Islet of Langerhans (tissue), 1 donor: ENCODE measurements at regions not wholly inside any gene's neighbourhood (a gene's known extent, or its start where the extent isn't known, plus 50 kb on each side); places are given as distances from the start of the nearest gene placed in this dataset.
"Not testable (repeated sequence)": the region's sequence is repeated elsewhere in the genome, so short reads cannot be mapped to it uniquely, and the experiment has no call there.

Experiments used
- FAIRE-seq: peaks from one replicate; lab custom pipeline; 2011; peaks lifted over from hg19 to GRCh38; lab: Jason Lieb, UNC

- FAIRE-seq = no peak
These were observed 226.3 kb upstream of the USP24 start for GRCh38 chr1:55441489-55441888.

- no peak for FAIRE-seq
These were observed 222.5 kb upstream of the USP24 start for GRCh38 chr1:55437692-55438091.

DNA sequence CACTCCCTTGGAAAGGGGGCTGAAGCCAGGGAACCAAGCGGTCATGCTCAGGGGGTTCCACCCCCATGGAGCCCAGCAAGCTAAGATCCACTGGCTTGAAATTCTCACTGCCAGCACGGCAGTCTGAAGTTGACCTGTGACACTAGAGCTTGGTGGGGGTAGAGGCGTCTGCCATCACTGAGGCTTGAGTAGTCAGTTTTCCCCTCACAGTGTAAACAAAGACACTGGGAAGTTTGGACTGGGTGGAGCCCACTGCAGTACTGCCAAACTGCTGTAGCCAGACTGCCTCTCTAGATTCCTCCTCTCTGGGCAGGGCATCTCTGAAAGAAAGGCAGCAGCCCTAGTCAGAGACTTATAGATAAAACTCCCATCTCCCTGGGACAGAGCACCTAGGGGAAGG, 215.6 kb upstream of the USP24 start:
- FAIRE-seq = not testable (repeated sequence)

GRCh38 chr1:55430206-55430605, 215.0 kb upstream of the USP24 start:
- not testable (repeated sequence) for FAIRE-seq

DNA sequence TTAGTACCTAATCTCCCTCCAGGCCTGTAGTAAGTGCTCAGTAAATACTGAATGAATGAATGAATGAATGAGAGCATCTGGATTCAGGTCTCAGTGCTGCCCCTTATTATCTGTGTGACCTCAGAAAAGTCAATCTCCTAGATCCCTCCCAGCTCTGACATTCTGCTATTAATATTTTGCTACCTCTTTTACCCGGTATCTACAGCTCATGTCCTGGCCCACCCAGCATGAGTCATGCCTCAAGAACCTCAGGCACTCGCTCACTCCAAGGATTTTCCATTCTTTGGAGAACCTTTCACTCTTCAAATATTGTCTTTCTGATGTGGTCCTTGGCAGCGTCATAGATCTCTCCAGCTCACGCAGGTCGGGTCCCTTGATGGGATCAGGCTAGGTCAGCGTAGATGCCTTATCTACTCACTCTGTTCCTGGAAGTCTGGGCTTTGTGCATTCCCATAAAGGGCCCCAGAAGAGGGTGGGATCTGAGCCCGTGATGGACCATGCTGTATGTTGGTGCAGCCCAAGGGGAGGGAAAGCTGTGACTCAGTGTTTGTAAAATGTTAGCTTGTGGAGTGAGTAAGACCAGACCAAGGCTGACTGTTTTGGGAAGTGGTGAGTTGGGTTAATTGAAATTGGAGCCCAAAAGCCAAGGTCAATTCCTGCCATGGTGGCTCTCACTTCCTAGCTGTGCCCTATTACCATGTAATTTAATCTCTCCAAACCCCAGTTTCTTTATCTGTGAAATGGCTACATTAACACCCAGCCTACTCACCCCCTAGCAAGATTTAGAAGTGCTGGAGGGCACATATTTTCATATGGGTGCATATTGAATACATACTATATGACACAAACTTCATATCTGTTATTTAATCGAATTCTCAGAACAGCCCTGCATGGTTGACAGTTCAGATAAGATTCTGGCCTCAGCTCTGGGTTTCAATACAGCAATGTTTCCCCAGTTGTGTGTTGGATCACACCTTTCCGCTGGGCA, 214.1 kb upstream of the USP24 start:
- FAIRE-seq = no peak

DNA sequence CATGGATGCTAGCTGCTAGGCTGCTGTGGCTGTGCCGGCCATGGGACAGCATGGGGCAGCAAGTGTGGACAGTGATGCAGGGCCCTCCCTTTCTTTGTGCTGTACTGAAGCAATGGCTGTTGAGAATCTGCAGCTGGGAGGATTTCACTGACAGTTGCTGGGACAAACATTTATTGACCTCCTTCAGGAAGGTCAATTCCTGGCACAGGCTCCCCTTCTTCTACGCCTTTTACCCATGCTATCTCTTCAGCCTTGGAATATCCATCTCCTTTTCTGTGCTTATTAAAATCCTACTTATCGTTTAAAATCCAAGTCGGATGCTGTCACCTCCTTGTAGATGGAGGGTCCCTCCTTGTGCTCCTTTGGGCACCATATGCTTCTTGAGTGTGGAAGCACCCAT, 213.1 kb upstream of the USP24 start:
- FAIRE-seq = no peak

- FAIRE-seq = no peak
These were observed 212.4 kb upstream of the USP24 start for GRCh38 chr1:55427606-55428005.

DNA sequence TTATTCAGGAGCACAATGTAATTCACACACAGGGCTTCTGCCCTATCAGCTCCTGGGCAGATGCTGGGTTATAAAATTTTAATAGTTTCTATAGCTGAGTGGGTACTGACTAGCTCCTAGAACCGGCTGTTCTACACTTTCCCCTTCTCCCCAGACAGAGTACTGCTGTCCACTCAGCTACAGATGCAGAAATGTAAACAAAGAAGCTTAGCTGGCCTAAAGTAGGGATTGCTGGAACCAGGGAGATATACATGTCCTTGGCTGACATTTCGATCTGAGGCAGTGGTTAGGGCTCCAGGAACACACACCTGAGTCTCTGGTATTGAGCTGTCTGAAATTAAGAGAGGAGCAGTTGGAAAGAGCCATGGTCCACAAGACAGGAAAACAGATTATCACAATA, 211.5 kb upstream of the USP24 start:
- FAIRE-seq = no peak

GRCh38 chr1:55426156-55426555, 211.0 kb upstream of the USP24 start:
- FAIRE-seq = no peak

DNA sequence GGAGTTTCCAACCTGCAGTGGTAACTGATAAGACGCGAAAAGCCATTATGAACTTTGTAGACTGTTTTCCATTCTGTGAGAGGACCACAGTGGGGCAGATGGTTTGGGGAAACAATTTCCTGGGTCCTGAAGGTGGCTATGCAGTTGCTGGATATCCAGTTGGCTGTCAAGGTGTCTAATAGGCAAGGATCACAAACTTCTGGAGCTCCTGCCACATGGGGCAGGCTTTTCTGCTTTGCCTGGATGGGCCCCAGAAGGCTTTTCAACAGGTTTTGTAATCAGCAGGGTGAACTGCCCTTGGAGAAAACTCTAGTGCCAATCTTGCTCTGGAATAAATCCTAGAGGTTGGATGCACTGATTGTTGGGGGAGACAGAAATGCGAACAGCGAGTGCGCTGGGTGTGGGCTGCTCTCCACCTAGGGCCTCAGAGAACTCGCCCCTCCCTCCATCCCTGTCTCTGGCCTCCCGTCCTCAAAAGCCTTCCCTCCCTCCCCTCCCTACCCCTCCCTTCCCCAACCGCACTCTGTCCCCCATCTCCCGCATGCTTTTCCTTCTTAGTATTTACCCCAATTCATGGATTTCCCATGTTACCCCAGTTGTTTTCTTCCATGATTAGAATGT, 210.3 kb upstream of the USP24 start:
- no peak for FAIRE-seq

DNA sequence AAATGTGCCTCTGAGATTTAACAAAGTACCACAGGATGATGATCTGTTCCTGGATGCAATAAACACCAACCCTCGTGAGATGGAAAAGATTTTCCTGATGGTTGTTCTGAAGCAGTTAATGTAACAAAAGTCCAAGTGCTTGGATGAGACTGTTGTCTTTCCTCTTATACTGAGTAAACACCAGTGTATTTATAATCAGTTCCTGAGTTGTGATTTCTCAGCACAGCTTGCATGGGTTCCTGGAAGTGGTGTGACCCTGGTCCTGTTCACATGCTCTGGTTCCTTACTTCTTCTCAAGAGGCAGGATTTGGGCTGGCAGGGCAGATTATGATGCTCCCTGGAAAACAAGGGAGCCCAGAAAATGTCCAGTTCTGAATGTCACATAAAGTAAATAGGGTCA, 208.2 kb upstream of the USP24 start:
- no peak for FAIRE-seq

GRCh38 chr1:55420929-55421716, 206.0 kb upstream of the USP24 start:
- FAIRE-seq = no peak

GRCh38 chr1:55420026-55420425, 204.9 kb upstream of the USP24 start:
- no peak for FAIRE-seq

DNA sequence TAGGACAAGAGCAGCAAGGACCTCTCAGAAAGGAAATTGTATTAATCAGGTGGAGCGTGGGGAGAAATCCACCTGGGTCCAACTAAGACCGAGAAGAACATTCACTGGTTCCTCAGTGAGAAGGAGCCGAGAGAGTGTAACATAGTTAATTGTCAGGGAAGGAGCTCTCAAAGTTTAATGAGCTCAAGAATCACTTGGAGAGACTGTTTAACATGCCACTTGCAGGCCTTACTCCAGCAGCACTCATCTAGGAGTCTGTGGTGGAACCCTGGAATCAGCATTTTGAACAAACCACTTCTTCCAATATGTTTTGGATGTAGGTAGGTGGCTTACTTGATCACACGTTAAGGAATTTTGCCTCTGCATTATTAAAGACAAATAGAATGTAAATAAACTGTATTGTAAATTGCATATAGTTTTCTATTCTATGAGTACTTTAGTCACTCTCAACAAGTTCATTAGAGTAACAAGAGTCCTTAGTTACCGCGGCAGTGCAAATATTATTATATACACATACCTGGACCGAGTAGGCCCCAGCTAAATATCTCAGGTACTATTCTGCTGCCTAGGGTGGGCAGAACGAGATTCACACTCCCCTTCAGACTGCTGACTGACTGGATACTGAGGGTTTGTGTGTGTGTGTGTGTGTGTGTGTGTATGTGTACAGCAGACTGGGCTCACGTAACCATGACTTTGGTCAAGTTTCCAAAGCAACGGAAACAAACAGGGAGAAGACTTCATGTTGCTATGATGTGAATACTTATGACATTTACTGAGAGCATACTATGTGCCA, 203.2 kb upstream of the USP24 start:
- no peak for FAIRE-seq

DNA sequence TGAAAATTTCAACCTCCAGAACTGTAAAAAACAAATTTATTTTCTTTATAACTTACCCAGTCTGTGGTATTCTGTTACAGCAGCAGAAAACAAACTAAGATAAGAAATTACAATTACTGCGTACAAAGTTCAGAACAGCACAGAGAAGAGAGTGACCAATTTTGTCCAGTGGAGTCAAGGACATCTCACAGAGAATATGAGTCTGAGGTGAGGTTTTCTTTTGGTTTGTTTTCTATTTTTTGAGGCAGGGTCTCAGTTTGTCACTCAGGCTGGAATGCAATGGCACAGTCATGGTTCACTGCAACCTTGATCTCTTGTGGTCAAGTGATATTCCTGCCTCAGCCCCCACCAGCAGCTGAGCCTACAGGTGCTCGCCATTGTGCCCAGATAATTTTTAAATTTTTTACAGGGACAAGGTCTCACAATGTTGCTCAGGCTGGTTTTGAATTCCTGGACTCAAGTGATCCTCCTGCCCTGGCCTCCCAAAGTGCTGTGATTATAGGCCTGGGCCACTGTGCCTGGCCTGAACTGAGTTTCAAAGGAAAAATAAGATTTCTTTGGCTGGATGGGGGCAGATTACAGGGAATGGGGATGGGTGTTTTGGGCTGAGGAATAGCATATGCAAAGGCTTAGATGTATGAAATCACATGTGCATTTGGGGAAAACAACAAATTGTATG, 201.1 kb upstream of the USP24 start:
- no peak for FAIRE-seq

DNA sequence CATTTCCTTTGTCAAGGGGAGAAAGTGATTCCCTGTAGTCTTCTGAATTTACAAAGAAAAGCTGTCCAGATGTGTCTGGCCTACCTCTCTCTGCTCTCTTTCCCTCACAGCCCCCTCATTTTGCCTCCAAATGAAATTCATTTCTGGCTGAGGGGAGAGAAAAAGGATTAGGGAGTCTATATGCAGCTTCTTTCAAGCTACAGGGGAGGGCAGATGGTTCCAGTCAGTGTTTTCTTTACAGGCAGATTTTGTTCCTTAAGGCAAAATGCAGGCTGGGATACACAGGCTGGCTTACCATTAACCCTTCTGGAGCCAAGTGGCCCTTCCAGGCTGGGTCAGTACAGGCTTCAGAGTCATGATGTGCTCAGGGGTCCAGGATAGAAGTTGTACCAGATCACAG, 198.1 kb upstream of the USP24 start:
- no peak for FAIRE-seq

- FAIRE-seq = no peak
These were observed 196.9 kb upstream of the USP24 start for GRCh38 chr1:55412060-55412459.

GRCh38 chr1:55402671-55403464, 187.7 kb upstream of the USP24 start:
- FAIRE-seq = no peak

GRCh38 chr1:55402142-55402541, 187.0 kb upstream of the USP24 start:
- FAIRE-seq = no peak

DNA sequence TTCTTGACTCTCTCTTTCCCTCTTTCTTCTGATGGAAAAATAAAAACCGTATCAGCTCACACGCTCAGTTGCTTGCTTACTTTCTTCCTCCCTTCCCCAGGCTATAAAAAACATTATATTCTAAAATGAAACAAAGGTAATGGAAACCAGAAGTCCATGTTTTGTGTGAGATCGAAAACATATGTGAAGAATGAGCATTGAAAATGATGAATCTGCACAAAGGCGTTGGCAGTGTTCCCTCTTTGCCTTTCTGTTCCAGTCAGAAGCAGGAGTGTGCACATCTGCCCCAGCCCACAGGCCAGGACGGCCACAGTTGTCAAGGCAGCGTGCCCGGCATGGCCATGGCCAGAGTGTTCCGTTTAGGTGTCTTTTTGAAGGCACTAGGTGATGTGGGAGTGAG, 185.3 kb upstream of the USP24 start:
- no peak for FAIRE-seq

- no peak for FAIRE-seq
These were observed 184.2 kb upstream of the USP24 start for GRCh38 chr1:55399346-55399745.
